ENCODE measurements at regions not wholly inside any gene's neighbourhood (a gene's known extent, or its start where the extent isn't known, plus 50 kb on each side); places are given as distances from the start of the nearest gene placed in this dataset.
"Not testable (repeated sequence)": the region's sequence is repeated elsewhere in the genome, so short reads cannot be mapped to it uniquely, and the experiment has no call there.

GRCh38 chr12:41661141-41661765 is 473.1 kb downstream of the PDZRN4 start:
- no peak for DNase-seq (ENCODE audit: low read depth)

- DNase-seq (ENCODE audit: low read depth) = no peak
These were observed 468.3 kb downstream of the PDZRN4 start for GRCh38 chr12:41656454-41656853.

GRCh38 chr12:41653386-41654326 is 465.5 kb downstream of the PDZRN4 start:
- no peak for DNase-seq (ENCODE audit: low read depth)

- DNase-seq (ENCODE audit: low read depth) = no peak
These were observed 464.9 kb downstream of the PDZRN4 start for GRCh38 chr12:41652981-41653380.

GRCh38 chr12:41645624-41646023 is 457.5 kb downstream of the PDZRN4 start:
- no peak for DNase-seq (ENCODE audit: low read depth)

- DNase-seq (ENCODE audit: low read depth) = not testable (repeated sequence)
These were observed 454.7 kb downstream of the PDZRN4 start for GRCh38 chr12:41642808-41643207.

GRCh38 chr12:41636653-41637052 is 448.5 kb downstream of the PDZRN4 start:
- no peak for DNase-seq (ENCODE audit: low read depth)

- no peak for DNase-seq (ENCODE audit: low read depth)
These were observed 447.7 kb downstream of the PDZRN4 start for GRCh38 chr12:41635626-41636364.

- DNase-seq (ENCODE audit: low read depth) = no peak
These were observed 446.0 kb downstream of the PDZRN4 start for GRCh38 chr12:41634091-41634490.

GRCh38 chr12:41629611-41630010 is 441.5 kb downstream of the PDZRN4 start:
- no peak for DNase-seq (ENCODE audit: low read depth)

- no peak for DNase-seq (ENCODE audit: low read depth)
These were observed 439.4 kb downstream of the PDZRN4 start for GRCh38 chr12:41627476-41627875.

GRCh38 chr12:41624571-41624970 is 436.5 kb downstream of the PDZRN4 start:
- no peak for DNase-seq (ENCODE audit: low read depth)

All from activated T-cell treated with anti-CD3 and anti-CD28 coated beads for 48 hours (primary cell).